ENCODE measurements at regions not wholly inside any gene's neighbourhood (a gene's known extent, or its start where the extent isn't known, plus 50 kb on each side); places are given as distances from the start of the nearest gene placed in this dataset.

DNA sequence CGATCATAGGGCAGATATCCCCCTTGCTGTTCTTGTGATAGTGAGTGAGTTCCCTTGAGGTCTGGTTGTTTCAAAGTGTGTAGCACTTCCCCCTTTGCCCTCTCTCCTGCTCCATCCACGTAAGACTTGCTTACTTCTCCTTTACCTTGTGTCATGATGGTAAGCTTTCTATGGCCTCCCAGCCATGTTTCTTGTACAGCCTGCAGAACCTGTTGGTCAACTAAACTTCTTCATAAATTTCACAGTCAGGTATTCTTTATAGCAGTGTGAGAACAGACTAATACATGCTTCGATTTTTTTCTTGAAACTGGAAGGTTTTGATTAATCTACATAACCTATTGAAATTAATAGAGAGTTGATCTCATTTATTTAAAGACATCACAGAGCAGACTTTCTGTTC, 302.5 kb upstream of the PBX1 start:
- Histone ChIP-seq H3K36me3 (ENCODE audit: insufficient read depth, low read length, poor library complexity, severe bottlenecking) (no peaks in the 10 kb centered on the region), H3K27me3 (replicated peaks; ENCODE audit: insufficient read depth, low read depth, low read length, poor library complexity) (no peaks in the 10 kb centered on the region), H3K9me3 (ENCODE audit: low read depth, low read length, poor library complexity, severe bottlenecking) (peaks cover 6% of the 10 kb centered on the region), H3K4me1 (ENCODE audit: insufficient read depth, low read length, poor library complexity, severe bottlenecking) (no peaks in the 10 kb centered on the region), H3K4me3 (ENCODE audit: low read depth, low read length, poor library complexity, severe bottlenecking) (no peak overlapping the region), H3K27ac (ENCODE audit: low read depth, low read length, poor library complexity, severe bottlenecking) (no peak overlapping the region)
- no TSS peak for BruUV-seq (replicated peaks)
- CTCF ChIA-PET: no interaction called here
- no peak for DNase-seq (ENCODE audit: low spot score)
- TF ChIP-seq CTCF (conservative IDR thresholded peaks at IDR 0.05; ENCODE audit: low read depth, low read length) (no peak), EZH2 (IDR thresholded peaks at IDR 0.05; ENCODE audit: borderline replicate concordance, low read depth, low read length, poor library complexity, severe bottlenecking) (no peak)
- POLR2A ChIA-PET (ENCODE audit: low non-redundant PET): no interaction called here
- intact Hi-C loops (cut with micrococcal nuclease; ENCODE audit: unreplicated experiment): no loop called here

DNA sequence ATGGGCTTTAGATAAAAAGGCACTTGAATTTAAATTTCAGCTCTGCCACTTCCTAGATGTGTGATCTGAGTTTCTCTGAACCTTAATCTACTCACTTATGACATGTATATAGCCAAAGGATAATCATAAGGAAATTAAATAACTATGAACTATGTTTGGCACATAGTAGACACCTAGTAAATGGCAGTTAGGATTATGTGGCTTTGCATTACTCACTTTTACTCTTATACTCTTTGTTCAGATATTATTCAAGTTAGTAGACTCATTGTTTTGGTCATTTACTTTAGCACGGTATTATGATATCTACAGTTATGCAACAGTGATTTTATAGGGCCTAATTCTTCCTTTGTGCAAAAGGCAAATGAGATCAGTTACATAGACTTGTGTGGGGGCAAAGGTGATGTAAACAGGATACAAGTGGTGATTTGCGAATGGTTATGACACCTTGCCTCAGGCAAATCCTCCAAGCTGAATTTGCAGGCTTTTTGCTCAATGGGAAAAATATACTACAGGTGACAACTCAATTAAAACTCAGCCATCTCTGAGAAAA, 297.2 kb upstream of the PBX1 start:
- no TSS peak for BruUV-seq (replicated peaks)
- Histone ChIP-seq H3K9me3 (ENCODE audit: low read depth, low read length, poor library complexity, severe bottlenecking) (no peaks in the 10 kb centered on the region), H3K27ac (ENCODE audit: low read depth, low read length, poor library complexity, severe bottlenecking) (no peak overlapping the region), H3K4me3 (ENCODE audit: low read depth, low read length, poor library complexity, severe bottlenecking) (no peak overlapping the region), H3K36me3 (ENCODE audit: insufficient read depth, low read length, poor library complexity, severe bottlenecking) (no peaks in the 10 kb centered on the region), H3K4me1 (ENCODE audit: insufficient read depth, low read length, poor library complexity, severe bottlenecking) (no peaks in the 10 kb centered on the region), H3K27me3 (replicated peaks; ENCODE audit: insufficient read depth, low read depth, low read length, poor library complexity) (no peaks in the 10 kb centered on the region)
- intact Hi-C loops (cut with micrococcal nuclease; ENCODE audit: unreplicated experiment): no loop called here
- TF ChIP-seq EZH2 (IDR thresholded peaks at IDR 0.05; ENCODE audit: borderline replicate concordance, low read depth, low read length, poor library complexity, severe bottlenecking) (no peak), CTCF (conservative IDR thresholded peaks at IDR 0.05; ENCODE audit: low read depth, low read length) (no peak)
- no peak for DNase-seq (ENCODE audit: low spot score)
- ChIA-PET CTCF (no interaction called here), POLR2A (ENCODE audit: low non-redundant PET) (no interaction called here)

DNA sequence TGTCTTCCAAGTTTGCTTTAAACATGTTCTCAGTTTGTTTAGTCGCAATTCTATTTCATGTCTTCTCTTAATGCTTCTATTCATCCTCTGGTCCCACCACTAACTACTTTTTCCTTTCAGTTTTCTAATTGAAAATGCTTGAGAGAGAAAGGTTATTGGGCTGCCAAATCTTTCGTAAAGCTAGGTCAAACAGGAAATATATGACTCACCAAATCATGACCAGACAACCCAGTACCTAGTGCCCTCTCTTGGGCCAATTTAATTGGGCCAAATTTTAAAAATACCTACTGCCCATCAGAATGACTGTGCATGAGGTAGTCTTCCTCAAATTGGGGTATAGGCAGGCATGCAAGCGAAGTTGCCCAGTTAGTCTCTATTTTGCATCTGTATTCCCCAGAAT, 295.4 kb upstream of the PBX1 start:
- POLR2A ChIA-PET (ENCODE audit: low non-redundant PET): no interaction called here
- DNase-seq (ENCODE audit: low spot score): no peak
- Histone ChIP-seq H3K27me3 (replicated peaks; ENCODE audit: insufficient read depth, low read depth, low read length, poor library complexity) (no peaks in the 10 kb centered on the region), H3K4me3 (ENCODE audit: low read depth, low read length, poor library complexity, severe bottlenecking) (no peak overlapping the region), H3K9me3 (ENCODE audit: low read depth, low read length, poor library complexity, severe bottlenecking) (no peaks in the 10 kb centered on the region), H3K27ac (ENCODE audit: low read depth, low read length, poor library complexity, severe bottlenecking) (no peak overlapping the region), H3K4me1 (ENCODE audit: insufficient read depth, low read length, poor library complexity, severe bottlenecking) (no peaks in the 10 kb centered on the region), H3K36me3 (ENCODE audit: insufficient read depth, low read length, poor library complexity, severe bottlenecking) (no peaks in the 10 kb centered on the region)
- intact Hi-C loops (cut with micrococcal nuclease; ENCODE audit: unreplicated experiment): no loop called here
- TF ChIP-seq EZH2 (IDR thresholded peaks at IDR 0.05; ENCODE audit: borderline replicate concordance, low read depth, low read length, poor library complexity, severe bottlenecking): no peak
- TF ChIP-seq CTCF (conservative IDR thresholded peaks at IDR 0.05; ENCODE audit: low read depth, low read length): no peak
- no TSS peak for BruUV-seq (replicated peaks)
- CTCF ChIA-PET: no interaction called here
